Keratinocyte (primary cell): ENCODE measurements at regions not wholly inside any gene's neighbourhood (a gene's known extent, or its start where the extent isn't known, plus 50 kb on each side); places are given as distances from the start of the nearest gene placed in this dataset.

Experiments used
- DNase-seq: peaks from one replicate; pipeline ENCODE4 v3.0.0-alpha.2; 2011; ENCODE audit warnings: low read depth, missing footprints, low spot score
- FAIRE-seq: peaks from 2 replicates; lab custom pipeline; 2011; peaks lifted over from hg19 to GRCh38; lab: Jason Lieb, UNC
- H2AFZ ChIP-seq: 2 replicates; pipeline ENCODE4 v1.6.0; 2012; ENCODE audit warnings: low read length, control low read depth, inconsistent platforms; ENCODE audit not compliant: control insufficient read depth
- H3K27ac ChIP-seq: 2 replicates; pipeline ENCODE4 v1.5.1; 2011; ENCODE audit warnings: low read length; ENCODE audit not compliant: control insufficient read depth, insufficient read depth
- H3K27me3 ChIP-seq: 3 replicates; pipeline ENCODE4 v1.6.0; 2011; ENCODE audit warnings: low read length; ENCODE audit not compliant: control insufficient read depth, insufficient read depth; ENCODE audit errors: extremely low read depth
- H3K36me3 ChIP-seq, 2 experiments: 2 replicates in 1 of 2; 3 replicates in 1 of 2; pipeline ENCODE4 v1.5.1; 2011; ENCODE audit warnings: low read length in 2 of 2, mild to moderate bottlenecking in 1 of 2; ENCODE audit not compliant: control insufficient read depth in 2 of 2, insufficient read depth in 2 of 2; ENCODE audit errors: extremely low read depth in 1 of 2
- H3K4me1 ChIP-seq: 3 replicates; pipeline ENCODE4 v1.5.1; 2011; ENCODE audit warnings: low read length; ENCODE audit not compliant: control insufficient read depth, insufficient read depth; ENCODE audit errors: extremely low read depth
- H3K4me2 ChIP-seq: 3 replicates; pipeline ENCODE4 v1.6.0; 2011; ENCODE audit warnings: low read depth, low read length; ENCODE audit not compliant: control insufficient read depth, insufficient read depth; ENCODE audit errors: extremely low read depth
- H3K4me3 ChIP-seq, 3 experiments: fragments of 200-600 bp in 1 of 3; sonication (generic) in 1 of 3; 2 replicates in 2 of 3; 3 replicates in 1 of 3; pipeline ENCODE4 v1.5.1; 2011 to 2016; ENCODE audit warnings: low read length in 3 of 3, mild to moderate bottlenecking in 3 of 3, control low read depth in 2 of 3, inconsistent platforms in 1 of 3, low read depth in 1 of 3, mixed read lengths in 1 of 3, mixed run types in 1 of 3, moderate library complexity in 1 of 3; ENCODE audit not compliant: control insufficient read depth in 2 of 3, insufficient read depth in 2 of 3; ENCODE audit errors: extremely low read depth in 1 of 3
- H3K79me2 ChIP-seq: 2 replicates; pipeline ENCODE4 v1.6.0; 2012; ENCODE audit warnings: low read length; ENCODE audit not compliant: control insufficient read depth, insufficient read depth
- H3K9ac ChIP-seq: 3 replicates; pipeline ENCODE4 v1.6.0; 2011; ENCODE audit warnings: low read length; ENCODE audit not compliant: control insufficient read depth, insufficient read depth; ENCODE audit errors: extremely low read depth
- H3K9me1 ChIP-seq: 3 replicates; pipeline ENCODE4 v1.6.0; 2011; ENCODE audit warnings: low read length; ENCODE audit not compliant: control insufficient read depth, insufficient read depth; ENCODE audit errors: extremely low read depth
- H3K9me3 ChIP-seq: 2 replicates; pipeline ENCODE4 v1.5.1; 2012; ENCODE audit warnings: low read depth, low read length; ENCODE audit not compliant: control insufficient read depth
- H4K20me1 ChIP-seq: 3 replicates; pipeline ENCODE4 v1.6.0; 2011; ENCODE audit warnings: low read length; ENCODE audit not compliant: control insufficient read depth, insufficient read depth; ENCODE audit errors: extremely low read depth
- EZH2 ChIP-seq: IDR thresholded peaks from one replicate; pipeline ENCODE4 v1.6.1; 2012; ENCODE audit warnings: inconsistent platforms, mild to moderate bottlenecking, low read length, moderate library complexity
- dilution Hi-C: fragments of 300-500 bp; cut with MboI; formaldehyde crosslinking; loops from one replicate; pipeline ENCODE4 v1.7.0; 2020; ENCODE audit warnings: low sequenced_read_pairs; ENCODE audit not compliant: extremely low pct_ligation_motif_present
- TF ChIP-seq, protein P1 (sequence below), 3 experiments: IDR thresholded peaks in 1 of 3; conservative IDR thresholded peaks in 1 of 3; optimal IDR thresholded peaks in 1 of 3; 2 replicates in 2 of 3; 3 replicates in 1 of 3; pipeline versions ENCODE3 to v1.5.1; 2011; ENCODE audit warnings: low read length in 3 of 3, mild to moderate bottlenecking in 3 of 3, moderate library complexity in 2 of 3, control low read depth in 1 of 3, inconsistent platforms in 1 of 3; ENCODE audit not compliant: insufficient read depth in 2 of 3; ENCODE audit errors: extremely low read depth in 1 of 3

DNA sequence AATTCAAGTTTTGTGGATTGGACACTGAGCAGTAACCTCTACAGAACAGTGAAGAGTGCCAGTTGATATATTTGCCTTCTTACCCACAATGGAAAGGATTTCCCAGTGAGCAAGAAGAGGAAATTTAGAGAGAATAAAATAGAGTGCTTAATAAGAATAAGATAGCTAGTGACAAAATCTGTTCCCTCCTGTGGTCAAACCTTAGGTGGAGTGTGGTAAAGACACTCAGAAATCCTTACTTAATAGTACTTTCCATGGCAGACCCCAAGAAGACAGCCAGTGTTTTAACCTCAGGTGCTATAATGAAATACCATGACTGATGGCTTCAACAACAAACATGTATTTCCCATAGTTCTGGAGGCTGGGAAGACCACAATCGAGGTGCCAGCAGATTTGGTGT, 108.4 kb upstream of the TNFAIP3 start:
- dilution Hi-C loops = no loop called here
- H3K79me2 ChIP-seq = no peaks in the 10 kb centered on the region
- H3K36me3 ChIP-seq = no peaks in the 10 kb centered on the region
- no peak overlapping the region for H3K9ac ChIP-seq
- H3K9me3 ChIP-seq = no peaks in the 10 kb centered on the region
- DNase-seq = no peak
- no peak overlapping the region for H2AFZ ChIP-seq
- peaks cover 15% of the 10 kb centered on the region for H3K4me1 ChIP-seq
- no peak for TF ChIP-seq EZH2
- TF ChIP-seq, protein P1, sequence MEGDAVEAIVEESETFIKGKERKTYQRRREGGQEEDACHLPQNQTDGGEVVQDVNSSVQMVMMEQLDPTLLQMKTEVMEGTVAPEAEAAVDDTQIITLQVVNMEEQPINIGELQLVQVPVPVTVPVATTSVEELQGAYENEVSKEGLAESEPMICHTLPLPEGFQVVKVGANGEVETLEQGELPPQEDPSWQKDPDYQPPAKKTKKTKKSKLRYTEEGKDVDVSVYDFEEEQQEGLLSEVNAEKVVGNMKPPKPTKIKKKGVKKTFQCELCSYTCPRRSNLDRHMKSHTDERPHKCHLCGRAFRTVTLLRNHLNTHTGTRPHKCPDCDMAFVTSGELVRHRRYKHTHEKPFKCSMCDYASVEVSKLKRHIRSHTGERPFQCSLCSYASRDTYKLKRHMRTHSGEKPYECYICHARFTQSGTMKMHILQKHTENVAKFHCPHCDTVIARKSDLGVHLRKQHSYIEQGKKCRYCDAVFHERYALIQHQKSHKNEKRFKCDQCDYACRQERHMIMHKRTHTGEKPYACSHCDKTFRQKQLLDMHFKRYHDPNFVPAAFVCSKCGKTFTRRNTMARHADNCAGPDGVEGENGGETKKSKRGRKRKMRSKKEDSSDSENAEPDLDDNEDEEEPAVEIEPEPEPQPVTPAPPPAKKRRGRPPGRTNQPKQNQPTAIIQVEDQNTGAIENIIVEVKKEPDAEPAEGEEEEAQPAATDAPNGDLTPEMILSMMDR (optimal IDR thresholded peaks at IDR 0.05 in 1 of 3, IDR thresholded peaks at IDR 0.05 in 1 of 3, conservative IDR thresholded peaks at IDR 0.05 in 1 of 3; ENCODE audit: extremely low read depth in 1 of 3, insufficient read depth in 2 of 3, low read length in 3 of 3) = no peak
- FAIRE-seq = no peak
- no peaks in the 10 kb centered on the region for H3K9me1 ChIP-seq
- H3K4me3 ChIP-seq = no peak overlapping the region
- no peaks in the 10 kb centered on the region for H4K20me1 ChIP-seq
- no peak overlapping the region for H3K4me2 ChIP-seq
- H3K27me3 ChIP-seq = no peaks in the 10 kb centered on the region
- no peak overlapping the region for H3K27ac ChIP-seq

DNA sequence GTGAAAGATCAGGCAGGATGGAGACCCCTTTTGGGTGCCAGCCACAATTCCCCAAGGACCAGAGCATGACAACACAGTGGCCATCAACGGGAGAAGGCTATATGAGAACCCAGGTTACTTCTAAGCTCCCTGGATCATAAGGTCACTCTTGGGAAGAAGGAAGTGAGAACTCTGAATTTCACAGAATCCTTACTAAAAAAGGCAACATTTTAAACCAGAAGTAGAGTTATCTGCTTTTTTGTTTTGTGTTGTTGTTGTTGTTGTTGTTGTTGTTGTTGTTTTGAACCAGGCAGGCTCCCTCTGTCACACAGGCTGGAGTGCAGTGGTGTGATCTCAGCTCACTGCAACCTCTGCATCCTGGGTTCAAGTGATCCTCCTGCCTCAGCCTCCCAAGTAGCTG, 107.4 kb upstream of the TNFAIP3 start:
- FAIRE-seq = no peak
- Histone ChIP-seq H2AFZ (no peak overlapping the region), H3K79me2 (no peaks in the 10 kb centered on the region), H3K9ac (no peak overlapping the region), H3K27me3 (no peaks in the 10 kb centered on the region), H3K9me1 (no peaks in the 10 kb centered on the region), H3K4me1 (peaks cover 22% of the 10 kb centered on the region), H3K27ac (no peak overlapping the region), H3K9me3 (no peaks in the 10 kb centered on the region), H3K4me3 (no peak overlapping the region), H3K4me2 (no peak overlapping the region), H4K20me1 (no peaks in the 10 kb centered on the region), H3K36me3 (no peaks in the 10 kb centered on the region)
- TF ChIP-seq EZH2 = no peak
- TF ChIP-seq, protein P1 (optimal IDR thresholded peaks at IDR 0.05 in 1 of 3, IDR thresholded peaks at IDR 0.05 in 1 of 3, conservative IDR thresholded peaks at IDR 0.05 in 1 of 3; ENCODE audit: extremely low read depth in 1 of 3, insufficient read depth in 2 of 3, low read length in 3 of 3) = no peak
- dilution Hi-C loops = no loop called here
- DNase-seq = no peak
